IPS DF 4.7 (cell line): ENCODE measurements at regions not wholly inside any gene's neighbourhood (a gene's known extent, or its start where the extent isn't known, plus 50 kb on each side); places are given as distances from the start of the nearest gene placed in this dataset.
A peak's percentile ranks its signal among the peaks of the same experiment; 100 is the strongest.

ENCODE experiments used
- DNase-seq: peaks from one replicate; pipeline ENCODE4 v3.0.0-alpha.2; 2013; ENCODE audit warnings: low spot score; ENCODE audit errors: extremely low read depth

- DNase-seq: peak; percentile 68
Measured at GRCh38 chr1:34597877-34598514, 156.9 kb upstream of the GJB5 start.

GRCh38 chr1:34602907-34603306 lies 151.9 kb upstream of the GJB5 start:
- DNase-seq: no peak

- no peak for DNase-seq
Measured at GRCh38 chr1:34603594-34603993, 151.3 kb upstream of the GJB5 start.

- DNase-seq: no peak
Measured at GRCh38 chr1:34606504-34606903, 148.3 kb upstream of the GJB5 start.

GRCh38 chr1:34610063-34610462 lies 144.8 kb upstream of the GJB5 start:
- no peak for DNase-seq

- DNase-seq: no peak
Measured at GRCh38 chr1:34611571-34611970, 143.3 kb upstream of the GJB5 start.

GRCh38 chr1:34612091-34612827 lies 142.6 kb upstream of the GJB5 start:
- no peak for DNase-seq

- no peak for DNase-seq
Measured at GRCh38 chr1:34617321-34618118, 137.3 kb upstream of the GJB5 start.

- DNase-seq: no peak
Measured at GRCh38 chr1:34618381-34618780, 136.5 kb upstream of the GJB5 start.

GRCh38 chr1:34619256-34619655 lies 135.6 kb upstream of the GJB5 start:
- DNase-seq: no peak

- DNase-seq: no peak
Measured at GRCh38 chr1:34621916-34622315, 132.9 kb upstream of the GJB5 start.

- no peak for DNase-seq
Measured at GRCh38 chr1:34625521-34626015, 129.3 kb upstream of the GJB5 start.

GRCh38 chr1:34627465-34628240 lies 127.2 kb upstream of the GJB5 start:
- no peak for DNase-seq

GRCh38 chr1:34631126-34631525 lies 123.7 kb upstream of the GJB5 start:
- no peak for DNase-seq

GRCh38 chr1:34639701-34640100 lies 115.1 kb upstream of the GJB5 start:
- no peak for DNase-seq

- no peak for DNase-seq
Measured at GRCh38 chr1:34640654-34641401, 114.0 kb upstream of the GJB5 start.

- no peak for DNase-seq
Measured at GRCh38 chr1:34642679-34643078, 112.2 kb upstream of the GJB5 start.

- no peak for DNase-seq
Measured at GRCh38 chr1:34645109-34645688, 109.6 kb upstream of the GJB5 start.

- DNase-seq: no peak
Measured at GRCh38 chr1:34645919-34646318, 108.9 kb upstream of the GJB5 start.

- DNase-seq: no peak
Measured at GRCh38 chr1:34648501-34648900, 106.3 kb upstream of the GJB5 start.
